Neural progenitor cell (in vitro differentiated cells): ENCODE measurements at regions not wholly inside any gene's neighbourhood (a gene's known extent, or its start where the extent isn't known, plus 50 kb on each side); places are given as distances from the start of the nearest gene placed in this dataset.

Experiments used
- CTCF ChIP-seq: fragments of 200-600 bp; sonication (generic); IDR thresholded peaks from 2 replicates; pipeline ENCODE4 v1.5.1; 2017; ENCODE audit warnings: antibody characterized with exemption, mild to moderate bottlenecking
- EZH2 ChIP-seq: fragments of 200-600 bp; sonication (generic); IDR thresholded peaks from 2 replicates; pipeline ENCODE4 v1.6.1; 2017; ENCODE audit warnings: antibody characterized with exemption, mild to moderate bottlenecking, moderate library complexity
- EZH2phosphoT487 ChIP-seq: fragments of 200-600 bp; sonication (generic); IDR thresholded peaks from 2 replicates; pipeline ENCODE4 v1.6.1; 2017; ENCODE audit warnings: antibody characterized with exemption

GRCh38 chr7:25319707-25320106 is 91.4 kb upstream of the NPVF start:
- TF ChIP-seq CTCF: no peak
- TF ChIP-seq EZH2phosphoT487: no peak
- TF ChIP-seq EZH2: no peak
